Mesendoderm (in vitro differentiated cells): ENCODE measurements at regions not wholly inside any gene's neighbourhood (a gene's known extent, or its start where the extent isn't known, plus 50 kb on each side); places are given as distances from the start of the nearest gene placed in this dataset.
"Not testable (repeated sequence)": the region's sequence is repeated elsewhere in the genome, so short reads cannot be mapped to it uniquely, and the experiment has no call there.

Source experiments
- DNase-seq: peaks from one replicate; pipeline ENCODE4 v3.0.0; 2013
- H2AK5ac ChIP-seq: 2 replicates; pipeline ENCODE4 v1.6.1; 2013; ENCODE audit warnings: low read length, inconsistent platforms
- H2BK120ac ChIP-seq: 2 replicates; pipeline ENCODE4 v1.6.1; 2013; ENCODE audit warnings: low read depth, mild to moderate bottlenecking, low read length, moderate library complexity, mixed read lengths
- H2BK15ac ChIP-seq: replicated peaks from 2 replicates; pipeline ENCODE4 v1.6.1; 2013; ENCODE audit warnings: low read depth, mild to moderate bottlenecking, moderate library complexity
- H2BK5ac ChIP-seq: 2 replicates; pipeline ENCODE4 v1.6.1; 2013; ENCODE audit warnings: low read length, inconsistent platforms
- H3K18ac ChIP-seq: 2 replicates; pipeline ENCODE4 v1.6.1; 2013; ENCODE audit warnings: mild to moderate bottlenecking, low read length, mixed read lengths
- H3K23ac ChIP-seq: one replicate; pipeline ENCODE4 v1.6.1; 2013; ENCODE audit warnings: low read length
- H3K27ac ChIP-seq: 2 replicates; pipeline ENCODE4 v1.5.1; 2013; ENCODE audit warnings: low read depth, mild to moderate bottlenecking, inconsistent platforms, low read length, moderate library complexity
- H3K27me3 ChIP-seq: 2 replicates; pipeline ENCODE4 v1.6.1; 2013; ENCODE audit warnings: low read length, control low read depth, mild to moderate bottlenecking, inconsistent platforms; ENCODE audit not compliant: insufficient read depth, poor library complexity
- H3K36me3 ChIP-seq: 2 replicates; pipeline ENCODE4 v1.6.1; 2013; ENCODE audit warnings: low read length, inconsistent platforms; ENCODE audit not compliant: control insufficient read depth, insufficient read depth
- H3K4ac ChIP-seq: one replicate; pipeline ENCODE4 v1.6.1; 2013; ENCODE audit warnings: low read depth, mild to moderate bottlenecking, low read length, moderate library complexity
- H3K4me1 ChIP-seq: 2 replicates; pipeline ENCODE4 v1.6.1; 2013; ENCODE audit warnings: low read depth, low read length, inconsistent platforms; ENCODE audit not compliant: control insufficient read depth
- H3K4me2 ChIP-seq: 2 replicates; pipeline ENCODE4 v1.6.1; 2013; ENCODE audit warnings: low read length
- H3K4me3 ChIP-seq: 2 replicates; pipeline ENCODE4 v1.5.1; 2013; ENCODE audit warnings: mild to moderate bottlenecking, low read length
- H3K56ac ChIP-seq: one replicate; pipeline ENCODE4 v1.6.1; 2013; ENCODE audit warnings: low read length
- H3K79me1 ChIP-seq: 2 replicates; pipeline ENCODE4 v1.6.1; 2013; ENCODE audit warnings: low read length, inconsistent platforms
- H3K79me2 ChIP-seq: 2 replicates; pipeline ENCODE4 v1.6.1; 2013; ENCODE audit warnings: mild to moderate bottlenecking, low read length; ENCODE audit not compliant: control insufficient read depth, insufficient read depth
- H3K9ac ChIP-seq: 2 replicates; pipeline ENCODE4 v1.6.1; 2013; ENCODE audit warnings: low read length, inconsistent platforms
- H4K5ac ChIP-seq: one replicate; pipeline ENCODE4 v1.6.1; 2013; ENCODE audit warnings: low read length
- H4K8ac ChIP-seq: one replicate; pipeline ENCODE4 v1.6.1; 2013; ENCODE audit warnings: low read depth, mild to moderate bottlenecking, control low read depth, low read length, moderate library complexity
- WGBS: extraction: QIAGEN DNeasy Blood & Tissue Kit; methylation state at CpG from one replicate; pipeline ENCODE4 v1.1.7; 2013; ENCODE audit warnings: low lambda C conversion rate, missing lambda C conversion rate; ENCODE audit not compliant: insufficient coverage; ENCODE audit errors: extremely low coverage; 5-methylcytosine and 5-hydroxymethylcytosine counted together

DNA sequence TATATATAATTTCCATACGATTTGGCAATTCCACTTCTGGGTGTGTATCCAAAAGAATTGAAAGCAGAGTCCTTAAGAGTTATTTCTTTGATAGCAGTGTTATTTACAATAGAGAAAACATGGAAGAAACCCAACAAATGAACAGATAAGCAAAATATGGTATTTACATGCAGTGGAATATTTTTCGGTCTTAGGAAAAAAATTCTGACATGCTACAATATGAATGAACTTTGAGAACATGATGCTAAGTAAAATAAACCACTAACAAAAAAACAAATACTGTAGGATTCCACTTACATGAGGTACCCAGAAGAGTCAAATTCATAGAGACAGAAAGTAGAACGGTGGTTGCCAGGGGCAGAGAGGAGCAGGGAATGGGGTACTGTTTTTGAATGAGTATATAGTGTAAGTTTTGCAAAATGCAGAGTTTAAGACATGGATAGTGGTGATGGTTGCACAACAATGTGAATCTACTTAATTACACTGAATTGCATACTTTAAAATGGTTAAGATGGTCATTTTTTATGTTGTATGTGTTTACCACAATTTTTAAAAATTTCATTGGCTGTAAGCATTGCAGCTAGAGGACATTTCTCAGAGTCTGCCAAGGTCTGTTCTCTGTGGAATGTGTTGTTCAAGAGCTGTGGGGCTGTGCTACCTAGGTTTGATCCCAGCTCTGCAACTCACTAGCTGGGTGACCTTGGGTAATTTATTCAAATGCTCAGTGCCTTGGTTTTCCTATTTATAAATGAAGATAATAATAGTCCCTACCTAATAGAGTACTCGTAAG, 122.1 kb downstream of the MEX3B start:
- no peaks in the 10 kb centered on the region for H3K4me1 ChIP-seq

DNA sequence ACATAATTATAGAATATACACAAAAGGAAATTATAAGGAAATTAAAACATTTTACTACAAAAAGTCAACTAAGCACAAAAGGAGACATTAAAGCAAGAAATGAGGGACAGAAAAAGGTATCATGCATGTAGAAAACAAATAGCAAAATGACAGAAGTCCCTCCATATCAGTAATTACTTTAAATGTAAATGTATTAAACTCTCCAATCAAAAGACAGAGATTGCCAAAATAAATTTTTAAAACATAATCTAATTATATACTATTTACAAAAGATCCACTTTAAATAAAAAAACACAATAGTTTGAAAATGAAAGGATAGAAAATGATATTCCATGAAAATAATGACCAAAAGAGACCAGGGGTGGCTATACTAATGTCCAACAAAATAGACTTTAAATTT, 123.7 kb downstream of the MEX3B start:
- no peak overlapping the region for H3K56ac ChIP-seq
- H2BK15ac ChIP-seq = no peak overlapping the region
- no peaks in the 10 kb centered on the region for H3K79me1 ChIP-seq
- H3K4me3 ChIP-seq = no peak overlapping the region
- H2BK5ac ChIP-seq = no peak overlapping the region
- no peaks in the 10 kb centered on the region for H3K27me3 ChIP-seq
- no peak overlapping the region for H2AK5ac ChIP-seq
- H4K5ac ChIP-seq = no peak overlapping the region
- no peak for DNase-seq
- no peaks in the 10 kb centered on the region for H3K79me2 ChIP-seq
- no peak overlapping the region for H3K23ac ChIP-seq
- no peak overlapping the region for H4K8ac ChIP-seq
- no peak overlapping the region for H3K9ac ChIP-seq
- no peak overlapping the region for H3K4ac ChIP-seq
- H3K18ac ChIP-seq = no peak overlapping the region
- H3K4me1 ChIP-seq = no peaks in the 10 kb centered on the region
- no peaks in the 10 kb centered on the region for H3K36me3 ChIP-seq
- H3K27ac ChIP-seq = no peak overlapping the region
- H3K4me2 ChIP-seq = no peak overlapping the region
- H2BK120ac ChIP-seq = no peak overlapping the region

More for the DNA sequence above, 122.1 kb downstream of the MEX3B start:
- WGBS = no CpG with 5 or more reads among the region's 4 CpGs
- no peaks in the 10 kb centered on the region for H3K79me1 ChIP-seq
- H2BK120ac ChIP-seq = no peak overlapping the region
- H2BK15ac ChIP-seq = no peak overlapping the region
- no peak overlapping the region for H3K27ac ChIP-seq
- no peaks in the 10 kb centered on the region for H3K36me3 ChIP-seq
- no peak overlapping the region for H3K4me3 ChIP-seq
- H3K23ac ChIP-seq = no peak overlapping the region
- H2BK5ac ChIP-seq = no peak overlapping the region
- no peaks in the 10 kb centered on the region for H3K79me2 ChIP-seq
- no peak overlapping the region for H4K5ac ChIP-seq
- H4K8ac ChIP-seq = no peak overlapping the region
- no peak overlapping the region for H3K18ac ChIP-seq
- H3K4ac ChIP-seq = no peak overlapping the region
- no peak overlapping the region for H2AK5ac ChIP-seq
- no peak overlapping the region for H3K56ac ChIP-seq
- no peaks in the 10 kb centered on the region for H3K27me3 ChIP-seq
- no peak overlapping the region for H3K4me2 ChIP-seq
- H3K9ac ChIP-seq = no peak overlapping the region
- no peak for DNase-seq

DNA sequence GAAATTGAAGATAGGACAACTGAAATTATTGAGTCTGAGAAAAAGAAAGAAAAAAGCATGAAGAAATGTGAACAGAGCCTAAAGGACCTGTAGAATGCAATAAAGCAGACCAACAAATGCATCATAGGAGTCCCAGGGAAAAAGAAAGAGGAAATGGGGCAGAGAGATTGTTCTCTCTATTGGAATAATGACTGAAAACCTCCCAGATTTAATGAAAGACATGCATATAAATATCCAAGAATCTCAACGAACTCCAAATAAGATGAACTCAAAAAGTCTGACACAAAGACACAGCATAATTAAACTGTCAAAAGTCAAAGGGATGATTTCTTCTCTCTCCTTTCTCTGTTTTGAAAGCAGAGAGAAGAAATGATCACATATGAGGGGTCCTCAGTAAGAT, 124.7 kb downstream of the MEX3B start:
- H3K27ac ChIP-seq = no peak overlapping the region
- no peak overlapping the region for H2BK15ac ChIP-seq
- no peaks in the 10 kb centered on the region for H3K4me1 ChIP-seq
- no peaks in the 10 kb centered on the region for H3K79me1 ChIP-seq
- H3K4me3 ChIP-seq = no peak overlapping the region
- no peak overlapping the region for H3K4me2 ChIP-seq
- H3K36me3 ChIP-seq = no peaks in the 10 kb centered on the region
- no peak for DNase-seq
- H3K56ac ChIP-seq = no peak overlapping the region
- no peak overlapping the region for H2AK5ac ChIP-seq
- WGBS = no CpG with 5 or more reads among the region's 1 CpG
- no peak overlapping the region for H4K5ac ChIP-seq
- no peak overlapping the region for H3K18ac ChIP-seq
- H3K79me2 ChIP-seq = no peaks in the 10 kb centered on the region
- no peak overlapping the region for H2BK5ac ChIP-seq
- no peak overlapping the region for H3K4ac ChIP-seq
- no peaks in the 10 kb centered on the region for H3K27me3 ChIP-seq
- no peak overlapping the region for H3K23ac ChIP-seq
- H4K8ac ChIP-seq = no peak overlapping the region
- no peak overlapping the region for H2BK120ac ChIP-seq
- no peak overlapping the region for H3K9ac ChIP-seq

DNA sequence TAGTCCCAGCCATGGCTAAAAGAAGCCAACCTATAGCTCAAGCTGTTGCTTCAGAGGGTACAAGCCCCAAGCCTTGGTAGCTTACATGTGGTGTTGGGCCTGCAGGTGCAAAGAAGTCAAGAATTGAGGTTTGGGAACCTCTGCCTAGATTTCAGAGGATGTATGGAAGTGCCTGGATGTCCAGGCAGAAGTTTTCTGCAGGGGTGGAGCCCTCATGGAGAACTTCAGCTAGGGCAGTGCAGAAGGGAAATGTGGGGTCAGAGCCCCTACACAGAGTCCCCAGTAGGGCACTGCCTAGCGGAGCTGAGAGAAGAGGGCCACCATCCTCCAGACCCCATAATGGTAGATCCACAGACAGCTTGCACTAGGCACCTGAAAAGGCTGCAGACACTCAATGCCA, 127.1 kb downstream of the MEX3B start:
- not testable (repeated sequence) for H4K5ac ChIP-seq, DNase-seq, H2BK15ac ChIP-seq, H3K79me2 ChIP-seq, H3K79me1 ChIP-seq, H2AK5ac ChIP-seq, H3K4me3 ChIP-seq, H3K56ac ChIP-seq, H3K9ac ChIP-seq, H2BK120ac ChIP-seq, H3K4ac ChIP-seq, H3K36me3 ChIP-seq, H3K4me1 ChIP-seq, H4K8ac ChIP-seq, H3K18ac ChIP-seq, H3K23ac ChIP-seq, H2BK5ac ChIP-seq, H3K27me3 ChIP-seq, H3K27ac ChIP-seq, H3K4me2 ChIP-seq
- WGBS = no CpG with 5 or more reads among the region's 1 CpG

DNA sequence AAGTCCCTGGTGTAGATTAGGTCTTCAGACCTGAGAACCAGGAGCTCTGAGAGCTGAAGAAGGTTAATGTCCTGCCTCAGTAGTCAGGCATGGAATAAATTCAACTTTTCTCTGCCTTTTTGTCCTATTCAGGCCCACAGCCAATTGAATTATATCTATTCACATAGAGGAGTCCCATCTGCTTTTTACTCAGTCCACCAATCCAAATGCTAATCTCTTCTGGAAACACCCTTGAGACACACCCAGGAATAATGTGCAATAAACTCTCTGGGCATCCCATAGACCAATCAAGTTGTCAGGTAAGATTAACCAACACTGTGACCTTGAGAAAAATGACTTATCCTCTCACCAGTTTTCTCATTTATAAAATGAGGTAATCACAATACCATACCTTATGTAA, 129.4 kb downstream of the MEX3B start:
- H3K4ac ChIP-seq = no peak overlapping the region

DNA sequence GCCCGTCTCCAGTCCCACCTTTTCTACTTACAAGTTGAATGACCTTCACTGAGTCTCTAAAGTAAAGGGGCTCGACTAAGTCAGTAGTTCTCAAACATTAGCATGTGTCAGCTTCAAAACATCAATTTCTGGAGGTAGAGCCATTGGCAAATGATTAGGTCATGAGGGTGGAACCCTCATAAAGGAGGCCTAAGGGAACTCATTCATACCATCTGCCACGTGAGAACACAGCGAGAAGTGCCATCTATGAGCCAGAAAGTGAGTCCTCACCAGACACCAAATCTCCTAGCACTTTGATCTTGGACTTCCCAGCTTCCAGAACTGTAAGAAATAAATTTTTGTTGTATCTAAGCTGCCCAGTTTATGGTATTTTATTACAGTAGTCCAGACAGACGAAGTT, 129.8 kb downstream of the MEX3B start:
- DNase-seq = no peak
- Histone ChIP-seq H3K79me2 (no peaks in the 10 kb centered on the region), H3K79me1 (no peaks in the 10 kb centered on the region), H3K18ac (no peak overlapping the region), H2BK15ac (no peak overlapping the region), H2BK5ac (no peak overlapping the region), H4K8ac (no peak overlapping the region), H3K56ac (no peak overlapping the region), H3K4me1 (peaks cover 2% of the 10 kb centered on the region), H4K5ac (no peak overlapping the region), H3K9ac (no peak overlapping the region), H3K27ac (no peak overlapping the region), H3K4ac (no peak overlapping the region), H2AK5ac (no peak overlapping the region), H3K23ac (no peak overlapping the region), H3K4me2 (no peak overlapping the region), H3K4me3 (no peak overlapping the region), H2BK120ac (no peak overlapping the region), H3K27me3 (no peaks in the 10 kb centered on the region), H3K36me3 (no peaks in the 10 kb centered on the region)
- WGBS = no CpG with 5 or more reads among the region's 5 CpGs

More for the DNA sequence above, 129.4 kb downstream of the MEX3B start:
- H3K56ac ChIP-seq = no peak overlapping the region
- H3K79me2 ChIP-seq = no peaks in the 10 kb centered on the region
- no peak overlapping the region for H3K4me2 ChIP-seq
- H2BK15ac ChIP-seq = no peak overlapping the region
- no peaks in the 10 kb centered on the region for H3K27me3 ChIP-seq
- no peak overlapping the region for H3K27ac ChIP-seq
- H3K4me1 ChIP-seq = peaks cover 2% of the 10 kb centered on the region
- H4K8ac ChIP-seq = no peak overlapping the region
- H3K36me3 ChIP-seq = no peaks in the 10 kb centered on the region
- H3K18ac ChIP-seq = no peak overlapping the region
- H2BK120ac ChIP-seq = no peak overlapping the region
- no peak overlapping the region for H2BK5ac ChIP-seq
- no peak overlapping the region for H2AK5ac ChIP-seq
- H3K23ac ChIP-seq = no peak overlapping the region
- no peak for DNase-seq
- no peaks in the 10 kb centered on the region for H3K79me1 ChIP-seq
- no peak overlapping the region for H3K4me3 ChIP-seq
- no peak overlapping the region for H3K9ac ChIP-seq
- no peak overlapping the region for H4K5ac ChIP-seq
